ENCODE measurements at regions not wholly inside any gene's neighbourhood (a gene's known extent, or its start where the extent isn't known, plus 50 kb on each side); places are given as distances from the start of the nearest gene placed in this dataset.

GRCh38 chr3:88621586-88621985 is 471.8 kb downstream of the C3orf38 start:
- no peak overlapping the region for H3K27ac ChIP-seq
- no peaks in the 10 kb centered on the region for H3K27me3 ChIP-seq (replicated peaks)
- in situ Hi-C loops (cut with HindIII; ENCODE audit: low pct_ligation_motif_present, low sequenced_read_pairs): no loop called here
- DNase-seq: no peak
- TF ChIP-seq CTCF (IDR thresholded peaks at IDR 0.05; ENCODE audit: low read depth, low read length, missing control alignments): no peak
- H3K4me3 ChIP-seq (ENCODE audit: low read depth, low read length): no peak overlapping the region
- H3K36me3 ChIP-seq (replicated peaks): no peaks in the 10 kb centered on the region

GRCh38 chr3:88623709-88624108 is 473.9 kb downstream of the C3orf38 start:
- in situ Hi-C loops (cut with HindIII; ENCODE audit: low pct_ligation_motif_present, low sequenced_read_pairs): no loop called here
- TF ChIP-seq CTCF (IDR thresholded peaks at IDR 0.05; ENCODE audit: low read depth, low read length, missing control alignments): no peak
- no peak overlapping the region for H3K27ac ChIP-seq
- H3K27me3 ChIP-seq (replicated peaks): no peaks in the 10 kb centered on the region
- H3K4me3 ChIP-seq (ENCODE audit: low read depth, low read length): no peak overlapping the region
- no peak for DNase-seq
- no peaks in the 10 kb centered on the region for H3K36me3 ChIP-seq (replicated peaks)

GRCh38 chr3:88626456-88627120 is 476.8 kb downstream of the C3orf38 start:
- in situ Hi-C loops (cut with HindIII; ENCODE audit: low pct_ligation_motif_present, low sequenced_read_pairs): no loop called here
- no peaks in the 10 kb centered on the region for H3K27me3 ChIP-seq (replicated peaks)
- H3K27ac ChIP-seq: no peak overlapping the region
- TF ChIP-seq CTCF (IDR thresholded peaks at IDR 0.05; ENCODE audit: low read depth, low read length, missing control alignments): no peak
- H3K36me3 ChIP-seq (replicated peaks): no peaks in the 10 kb centered on the region
- H3K4me3 ChIP-seq (ENCODE audit: low read depth, low read length): no peak overlapping the region
- no peak for DNase-seq

- no peak for DNase-seq
- Histone ChIP-seq H3K36me3 (replicated peaks) (no peaks in the 10 kb centered on the region), H3K27ac (no peak overlapping the region), H3K27me3 (replicated peaks) (no peaks in the 10 kb centered on the region), H3K4me3 (ENCODE audit: low read depth, low read length) (no peak overlapping the region)
- no peak for TF ChIP-seq CTCF (IDR thresholded peaks at IDR 0.05; ENCODE audit: low read depth, low read length, missing control alignments)
- in situ Hi-C loops (cut with HindIII; ENCODE audit: low pct_ligation_motif_present, low sequenced_read_pairs): no loop called here
These were observed 478.5 kb upstream of the EPHA3 start for GRCh38 chr3:88628901-88629300.

- no peak for TF ChIP-seq CTCF (IDR thresholded peaks at IDR 0.05; ENCODE audit: low read depth, low read length, missing control alignments)
These were observed 475.2 kb upstream of the EPHA3 start for GRCh38 chr3:88632226-88632625.

GRCh38 chr3:88640581-88640980 is 466.8 kb upstream of the EPHA3 start:
- no peak for DNase-seq
- no peaks in the 10 kb centered on the region for H3K36me3 ChIP-seq (replicated peaks)
- H3K4me3 ChIP-seq (ENCODE audit: low read depth, low read length): no peak overlapping the region
- in situ Hi-C loops (cut with HindIII; ENCODE audit: low pct_ligation_motif_present, low sequenced_read_pairs): no loop called here
- no peak overlapping the region for H3K27ac ChIP-seq
- H3K27me3 ChIP-seq (replicated peaks): no peaks in the 10 kb centered on the region
- TF ChIP-seq CTCF (IDR thresholded peaks at IDR 0.05; ENCODE audit: low read depth, low read length, missing control alignments): no peak

More at GRCh38 chr3:88632226-88632625, 475.2 kb upstream of the EPHA3 start:
- no peaks in the 10 kb centered on the region for H3K36me3 ChIP-seq (replicated peaks)
- H3K27ac ChIP-seq: no peak overlapping the region
- no peaks in the 10 kb centered on the region for H3K27me3 ChIP-seq (replicated peaks)
- no peak overlapping the region for H3K4me3 ChIP-seq (ENCODE audit: low read depth, low read length)
- in situ Hi-C loops (cut with HindIII; ENCODE audit: low pct_ligation_motif_present, low sequenced_read_pairs): no loop called here
- no peak for DNase-seq

Data from brain microvascular endothelial cell (primary cell).